ENCODE measurements at regions not wholly inside any gene's neighbourhood (a gene's known extent, or its start where the extent isn't known, plus 50 kb on each side); places are given as distances from the start of the nearest gene placed in this dataset.

DNA sequence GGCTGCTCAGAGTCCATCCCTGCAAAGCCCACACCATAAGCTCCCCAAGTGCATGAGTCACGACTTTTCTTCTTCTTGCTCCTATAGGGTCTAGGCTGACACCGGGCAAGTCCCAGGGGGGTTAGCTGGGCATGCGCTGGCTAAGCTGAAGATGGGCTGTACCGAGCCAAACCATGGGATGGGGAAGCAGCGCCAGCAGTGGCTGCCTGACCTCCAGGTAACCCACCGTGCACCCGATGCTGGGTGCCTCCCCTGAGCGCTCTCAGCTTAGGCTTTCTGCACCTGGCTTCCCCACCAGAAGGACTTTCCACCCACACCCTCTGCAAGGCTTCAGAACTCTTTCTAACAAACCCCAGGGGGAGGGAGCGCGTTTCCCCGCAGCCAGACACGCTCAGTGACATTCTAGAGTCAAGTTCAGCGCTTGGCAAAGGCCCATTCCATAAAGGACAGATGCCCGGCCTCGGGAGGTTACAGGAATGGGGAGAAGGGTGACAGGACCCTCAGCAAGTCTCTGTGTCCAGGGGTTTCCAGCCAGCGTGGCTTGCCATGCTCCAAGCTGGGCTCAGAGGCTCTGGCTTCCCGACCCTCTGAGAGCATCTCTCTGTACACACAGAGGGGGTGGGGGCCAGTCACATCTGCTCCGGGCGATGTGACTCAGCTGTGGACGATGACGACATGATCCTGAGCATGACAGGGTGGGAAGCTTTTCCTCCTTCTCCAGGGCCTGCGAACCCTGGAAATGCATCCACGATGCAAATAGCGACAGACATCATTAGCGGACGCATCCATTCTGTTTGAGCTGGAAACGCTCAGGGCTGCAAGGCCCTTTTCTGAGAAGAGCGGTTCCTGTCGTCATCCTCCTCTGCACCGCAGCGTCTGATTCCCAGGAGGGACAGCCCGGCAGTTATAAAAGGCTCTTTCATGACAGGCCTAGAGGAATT is 107.8 kb downstream of the SIK1 start (continued):
- TF ChIP-seq, protein P1, sequence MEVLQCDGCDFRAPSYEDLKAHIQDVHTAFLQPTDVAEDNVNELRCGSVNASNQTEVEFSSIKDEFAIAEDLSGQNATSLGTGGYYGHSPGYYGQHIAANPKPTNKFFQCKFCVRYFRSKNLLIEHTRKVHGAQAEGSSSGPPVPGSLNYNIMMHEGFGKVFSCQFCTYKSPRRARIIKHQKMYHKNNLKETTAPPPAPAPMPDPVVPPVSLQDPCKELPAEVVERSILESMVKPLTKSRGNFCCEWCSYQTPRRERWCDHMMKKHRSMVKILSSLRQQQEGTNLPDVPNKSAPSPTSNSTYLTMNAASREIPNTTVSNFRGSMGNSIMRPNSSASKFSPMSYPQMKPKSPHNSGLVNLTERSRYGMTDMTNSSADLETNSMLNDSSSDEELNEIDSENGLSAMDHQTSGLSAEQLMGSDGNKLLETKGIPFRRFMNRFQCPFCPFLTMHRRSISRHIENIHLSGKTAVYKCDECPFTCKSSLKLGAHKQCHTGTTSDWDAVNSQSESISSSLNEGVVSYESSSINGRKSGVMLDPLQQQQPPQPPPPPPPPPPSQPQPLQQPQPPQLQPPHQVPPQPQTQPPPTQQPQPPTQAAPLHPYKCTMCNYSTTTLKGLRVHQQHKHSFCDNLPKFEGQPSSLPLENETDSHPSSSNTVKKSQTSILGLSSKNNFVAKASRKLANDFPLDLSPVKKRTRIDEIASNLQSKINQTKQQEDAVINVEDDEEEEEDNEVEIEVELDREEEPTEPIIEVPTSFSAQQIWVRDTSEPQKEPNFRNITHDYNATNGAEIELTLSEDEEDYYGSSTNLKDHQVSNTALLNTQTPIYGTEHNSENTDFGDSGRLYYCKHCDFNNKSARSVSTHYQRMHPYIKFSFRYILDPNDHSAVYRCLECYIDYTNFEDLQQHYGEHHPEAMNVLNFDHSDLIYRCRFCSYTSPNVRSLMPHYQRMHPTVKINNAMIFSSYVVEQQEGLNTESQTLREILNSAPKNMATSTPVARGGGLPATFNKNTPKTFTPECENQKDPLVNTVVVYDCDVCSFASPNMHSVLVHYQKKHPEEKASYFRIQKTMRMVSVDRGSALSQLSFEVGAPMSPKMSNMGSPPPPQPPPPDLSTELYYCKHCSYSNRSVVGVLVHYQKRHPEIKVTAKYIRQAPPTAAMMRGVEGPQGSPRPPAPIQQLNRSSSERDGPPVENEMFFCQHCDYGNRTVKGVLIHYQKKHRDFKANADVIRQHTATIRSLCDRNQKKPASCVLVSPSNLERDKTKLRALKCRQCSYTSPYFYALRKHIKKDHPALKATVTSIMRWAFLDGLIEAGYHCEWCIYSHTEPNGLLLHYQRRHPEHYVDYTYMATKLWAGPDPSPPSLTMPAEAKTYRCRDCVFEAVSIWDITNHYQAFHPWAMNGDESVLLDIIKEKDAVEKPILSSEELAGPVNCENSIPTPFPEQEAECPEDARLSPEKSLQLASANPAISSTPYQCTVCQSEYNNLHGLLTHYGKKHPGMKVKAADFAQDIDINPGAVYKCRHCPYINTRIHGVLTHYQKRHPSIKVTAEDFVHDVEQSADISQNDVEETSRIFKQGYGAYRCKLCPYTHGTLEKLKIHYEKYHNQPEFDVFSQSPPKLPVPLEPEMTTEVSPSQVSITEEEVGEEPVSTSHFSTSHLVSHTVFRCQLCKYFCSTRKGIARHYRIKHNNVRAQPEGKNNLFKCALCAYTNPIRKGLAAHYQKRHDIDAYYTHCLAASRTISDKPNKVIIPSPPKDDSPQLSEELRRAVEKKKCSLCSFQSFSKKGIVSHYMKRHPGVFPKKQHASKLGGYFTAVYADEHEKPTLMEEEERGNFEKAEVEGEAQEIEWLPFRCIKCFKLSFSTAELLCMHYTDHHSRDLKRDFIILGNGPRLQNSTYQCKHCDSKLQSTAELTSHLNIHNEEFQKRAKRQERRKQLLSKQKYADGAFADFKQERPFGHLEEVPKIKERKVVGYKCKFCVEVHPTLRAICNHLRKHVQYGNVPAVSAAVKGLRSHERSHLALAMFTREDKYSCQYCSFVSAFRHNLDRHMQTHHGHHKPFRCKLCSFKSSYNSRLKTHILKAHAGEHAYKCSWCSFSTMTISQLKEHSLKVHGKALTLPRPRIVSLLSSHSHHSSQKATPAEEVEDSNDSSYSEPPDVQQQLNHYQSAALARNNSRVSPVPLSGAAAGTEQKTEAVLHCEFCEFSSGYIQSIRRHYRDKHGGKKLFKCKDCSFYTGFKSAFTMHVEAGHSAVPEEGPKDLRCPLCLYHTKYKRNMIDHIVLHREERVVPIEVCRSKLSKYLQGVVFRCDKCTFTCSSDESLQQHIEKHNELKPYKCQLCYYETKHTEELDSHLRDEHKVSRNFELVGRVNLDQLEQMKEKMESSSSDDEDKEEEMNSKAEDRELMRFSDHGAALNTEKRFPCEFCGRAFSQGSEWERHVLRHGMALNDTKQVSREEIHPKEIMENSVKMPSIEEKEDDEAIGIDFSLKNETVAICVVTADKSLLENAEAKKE (CRISPR knock-in tag; IDR thresholded peaks at IDR 0.05) = no peak

DNA sequence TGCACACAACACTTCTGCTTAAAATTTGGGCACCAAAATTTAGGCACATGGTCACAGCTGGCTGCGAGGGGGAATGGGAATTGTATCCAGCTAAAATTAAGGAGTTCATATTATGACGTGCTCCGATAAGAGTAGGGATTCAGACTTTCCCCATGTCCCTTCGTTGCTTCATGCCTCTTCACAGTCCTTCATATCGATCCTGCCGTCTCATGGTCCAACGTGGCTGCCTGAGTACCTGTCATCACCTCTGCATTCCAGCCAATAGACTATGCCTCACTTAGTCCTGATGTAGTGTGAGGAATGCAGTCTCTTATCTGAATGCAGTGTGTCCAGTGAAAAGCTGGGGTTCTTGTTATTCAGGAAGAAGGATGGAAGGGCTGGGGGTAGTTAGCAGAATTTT is 108.6 kb downstream of the SIK1 start:
- Mint-ChIP-seq H3K27ac (no peak overlapping the region), H3K36me3 (ENCODE audit: low read depth) (peaks cover 16% of the 10 kb centered on the region), H3K27me3 (ENCODE audit: insufficient read depth, low read depth, poor library complexity) (peaks cover 25% of the 10 kb centered on the region), H3K4me1 (peaks cover 11% of the 10 kb centered on the region), H3K4me3 (no peak overlapping the region), H3K9me3 (peaks cover 21% of the 10 kb centered on the region)
- Histone ChIP-seq H3K4me1 (ENCODE audit: insufficient read depth) (no peaks in the 10 kb centered on the region; the same call in 1 of the 2 replicates), H3K27me3 (ENCODE audit: insufficient read depth) (no peaks in the 10 kb centered on the region), H3K36me3 (ENCODE audit: insufficient read depth) (no peaks in the 10 kb centered on the region), H2AFZ (no peak overlapping the region), H3F3A (replicated peaks; ENCODE audit: low read depth) (no peaks in the 10 kb centered on the region), H4K20me1 (replicated peaks; ENCODE audit: insufficient read depth) (no peaks in the 10 kb centered on the region), H3K4me3 (no peak overlapping the region), H3K4me2 (no peak overlapping the region), H3K79me2 (replicated peaks; ENCODE audit: insufficient read depth) (no peaks in the 10 kb centered on the region), H3K9me2 (ENCODE audit: insufficient read depth) (no peaks in the 10 kb centered on the region), H3K27ac (ENCODE audit: low read depth) (no peak overlapping the region)
- DNase-seq (ENCODE audit: low spot score) = no peak
- no peak for ATAC-seq
- TF ChIP-seq ZNF331 (CRISPR knock-in tag; IDR thresholded peaks at IDR 0.05; ENCODE audit: low read depth) (no peak), STAT1 (IDR thresholded peaks at IDR 0.05; ENCODE audit: unreplicated experiment) (no peak), EZH2phosphoT487 (IDR thresholded peaks at IDR 0.05; ENCODE audit: unreplicated experiment) (no peak), NANOG (IDR thresholded peaks at IDR 0.05; ENCODE audit: borderline replicate concordance) (no peak), JUNB (IDR thresholded peaks at IDR 0.05; ENCODE audit: unreplicated experiment) (no peak), CREB1 (CRISPR knock-in tag; IDR thresholded peaks at IDR 0.05; ENCODE audit: low read depth) (no peak), POLR2AphosphoS5 (IDR thresholded peaks at IDR 0.05; ENCODE audit: low read depth) (no peak)
- TF ChIP-seq, protein P2, sequence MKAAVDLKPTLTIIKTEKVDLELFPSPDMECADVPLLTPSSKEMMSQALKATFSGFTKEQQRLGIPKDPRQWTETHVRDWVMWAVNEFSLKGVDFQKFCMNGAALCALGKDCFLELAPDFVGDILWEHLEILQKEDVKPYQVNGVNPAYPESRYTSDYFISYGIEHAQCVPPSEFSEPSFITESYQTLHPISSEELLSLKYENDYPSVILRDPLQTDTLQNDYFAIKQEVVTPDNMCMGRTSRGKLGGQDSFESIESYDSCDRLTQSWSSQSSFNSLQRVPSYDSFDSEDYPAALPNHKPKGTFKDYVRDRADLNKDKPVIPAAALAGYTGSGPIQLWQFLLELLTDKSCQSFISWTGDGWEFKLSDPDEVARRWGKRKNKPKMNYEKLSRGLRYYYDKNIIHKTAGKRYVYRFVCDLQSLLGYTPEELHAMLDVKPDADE (IDR thresholded peaks at IDR 0.05) = no peak
- TF ChIP-seq, protein P3, sequence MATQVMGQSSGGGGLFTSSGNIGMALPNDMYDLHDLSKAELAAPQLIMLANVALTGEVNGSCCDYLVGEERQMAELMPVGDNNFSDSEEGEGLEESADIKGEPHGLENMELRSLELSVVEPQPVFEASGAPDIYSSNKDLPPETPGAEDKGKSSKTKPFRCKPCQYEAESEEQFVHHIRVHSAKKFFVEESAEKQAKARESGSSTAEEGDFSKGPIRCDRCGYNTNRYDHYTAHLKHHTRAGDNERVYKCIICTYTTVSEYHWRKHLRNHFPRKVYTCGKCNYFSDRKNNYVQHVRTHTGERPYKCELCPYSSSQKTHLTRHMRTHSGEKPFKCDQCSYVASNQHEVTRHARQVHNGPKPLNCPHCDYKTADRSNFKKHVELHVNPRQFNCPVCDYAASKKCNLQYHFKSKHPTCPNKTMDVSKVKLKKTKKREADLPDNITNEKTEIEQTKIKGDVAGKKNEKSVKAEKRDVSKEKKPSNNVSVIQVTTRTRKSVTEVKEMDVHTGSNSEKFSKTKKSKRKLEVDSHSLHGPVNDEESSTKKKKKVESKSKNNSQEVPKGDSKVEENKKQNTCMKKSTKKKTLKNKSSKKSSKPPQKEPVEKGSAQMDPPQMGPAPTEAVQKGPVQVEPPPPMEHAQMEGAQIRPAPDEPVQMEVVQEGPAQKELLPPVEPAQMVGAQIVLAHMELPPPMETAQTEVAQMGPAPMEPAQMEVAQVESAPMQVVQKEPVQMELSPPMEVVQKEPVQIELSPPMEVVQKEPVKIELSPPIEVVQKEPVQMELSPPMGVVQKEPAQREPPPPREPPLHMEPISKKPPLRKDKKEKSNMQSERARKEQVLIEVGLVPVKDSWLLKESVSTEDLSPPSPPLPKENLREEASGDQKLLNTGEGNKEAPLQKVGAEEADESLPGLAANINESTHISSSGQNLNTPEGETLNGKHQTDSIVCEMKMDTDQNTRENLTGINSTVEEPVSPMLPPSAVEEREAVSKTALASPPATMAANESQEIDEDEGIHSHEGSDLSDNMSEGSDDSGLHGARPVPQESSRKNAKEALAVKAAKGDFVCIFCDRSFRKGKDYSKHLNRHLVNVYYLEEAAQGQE (IDR thresholded peaks at IDR 0.05; ENCODE audit: unreplicated experiment) = no peak
- TF ChIP-seq, protein P4, sequence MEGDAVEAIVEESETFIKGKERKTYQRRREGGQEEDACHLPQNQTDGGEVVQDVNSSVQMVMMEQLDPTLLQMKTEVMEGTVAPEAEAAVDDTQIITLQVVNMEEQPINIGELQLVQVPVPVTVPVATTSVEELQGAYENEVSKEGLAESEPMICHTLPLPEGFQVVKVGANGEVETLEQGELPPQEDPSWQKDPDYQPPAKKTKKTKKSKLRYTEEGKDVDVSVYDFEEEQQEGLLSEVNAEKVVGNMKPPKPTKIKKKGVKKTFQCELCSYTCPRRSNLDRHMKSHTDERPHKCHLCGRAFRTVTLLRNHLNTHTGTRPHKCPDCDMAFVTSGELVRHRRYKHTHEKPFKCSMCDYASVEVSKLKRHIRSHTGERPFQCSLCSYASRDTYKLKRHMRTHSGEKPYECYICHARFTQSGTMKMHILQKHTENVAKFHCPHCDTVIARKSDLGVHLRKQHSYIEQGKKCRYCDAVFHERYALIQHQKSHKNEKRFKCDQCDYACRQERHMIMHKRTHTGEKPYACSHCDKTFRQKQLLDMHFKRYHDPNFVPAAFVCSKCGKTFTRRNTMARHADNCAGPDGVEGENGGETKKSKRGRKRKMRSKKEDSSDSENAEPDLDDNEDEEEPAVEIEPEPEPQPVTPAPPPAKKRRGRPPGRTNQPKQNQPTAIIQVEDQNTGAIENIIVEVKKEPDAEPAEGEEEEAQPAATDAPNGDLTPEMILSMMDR (conservative IDR thresholded peaks at IDR 0.05; ENCODE audit: low read depth in 2 of 2) = no peak

All from GM23338 (cell line).